DND-41 (cell line): ENCODE measurements at regions not wholly inside any gene's neighbourhood (a gene's known extent, or its start where the extent isn't known, plus 50 kb on each side); places are given as distances from the start of the nearest gene placed in this dataset.

Source experiments
- CTCF ChIP-seq: IDR thresholded peaks from 2 replicates; pipeline ENCODE4 v1.5.1; 2012; ENCODE audit warnings: borderline replicate concordance, low read length, moderate library complexity, mild to moderate bottlenecking; ENCODE audit not compliant: poor library complexity, severe bottlenecking; ENCODE audit errors: extremely low read depth
- EZH2 ChIP-seq: IDR thresholded peaks from 3 replicates; pipeline ENCODE4 v1.6.1; 2012; ENCODE audit warnings: borderline replicate concordance, low read depth, mild to moderate bottlenecking, moderate library complexity, low read length, inconsistent platforms; ENCODE audit not compliant: severe bottlenecking

- TF ChIP-seq CTCF (no peak), EZH2 (no peak)
Observed at GRCh38 chr5:126028336-126028735, 394.9 kb upstream of the GRAMD2B start.
